Immature natural killer cell (primary cell): ENCODE measurements at regions not wholly inside any gene's neighbourhood (a gene's known extent, or its start where the extent isn't known, plus 50 kb on each side); places are given as distances from the start of the nearest gene placed in this dataset.
A peak's percentile ranks its signal among the peaks of the same experiment; 100 is the strongest.

Experiments
- DNase-seq, 3 donors: peaks; one replicate each; pipeline ENCODE4 v3.0.0; 2022; ENCODE audit warnings: mixed read lengths in 1 of 3
- H3K27ac Mint-ChIP-seq, 6 donors: one replicate each; pipeline ENCODE4 v1.8.0; 2020; ENCODE audit warnings: mixed read lengths in 6 of 6, mild to moderate bottlenecking in 5 of 6, inconsistent platforms in 4 of 6, moderate library complexity in 3 of 6
- H3K27me3 Mint-ChIP-seq, 3 donors: one replicate each; pipeline ENCODE4 v1.8.0; 2020 to 2021; ENCODE audit warnings: low read depth in 3 of 3, mild to moderate bottlenecking in 3 of 3, mixed read lengths in 3 of 3, moderate library complexity in 3 of 3, inconsistent platforms in 1 of 3
- H3K36me3 Mint-ChIP-seq, 3 donors: one replicate each; pipeline ENCODE4 v1.8.0; 2020; ENCODE audit warnings: mixed read lengths in 3 of 3, inconsistent platforms in 2 of 3, mild to moderate bottlenecking in 2 of 3
- H3K4me1 Mint-ChIP-seq, 2 donors: one replicate each; pipeline ENCODE4 v1.8.0; 2020; ENCODE audit warnings: inconsistent platforms in 2 of 2, mild to moderate bottlenecking in 2 of 2, mixed read lengths in 2 of 2, moderate library complexity in 1 of 2
- H3K4me3 Mint-ChIP-seq, 5 donors: one replicate each; pipeline ENCODE4 v1.8.0; 2020; ENCODE audit warnings: mild to moderate bottlenecking in 5 of 5, mixed read lengths in 5 of 5, inconsistent platforms in 3 of 5, moderate library complexity in 3 of 5
- H3K9me3 Mint-ChIP-seq, 6 donors: one replicate each; pipeline ENCODE4 v1.8.0; 2020; ENCODE audit warnings: mild to moderate bottlenecking in 6 of 6, mixed read lengths in 6 of 6, inconsistent platforms in 4 of 6, moderate library complexity in 3 of 6

GRCh38 chr12:90167518-90168208 lies 459.0 kb upstream of the ATP2B1 start:
- no peak overlapping the region for H3K27ac Mint-ChIP-seq
- H3K4me3 Mint-ChIP-seq, result no peak overlapping the region
- H3K4me1 Mint-ChIP-seq, result no peaks in the 10 kb centered on the region
- H3K9me3 Mint-ChIP-seq, result no peaks in the 10 kb centered on the region
- peaks cover 0 to 3% (median 0%) of the 10 kb centered on the region in 3 donors for H3K36me3 Mint-ChIP-seq
- no peak for DNase-seq
- H3K27me3 Mint-ChIP-seq, result no peaks in the 10 kb centered on the region

- Mint-ChIP-seq H3K4me1 (no peaks in the 10 kb centered on the region), H3K27me3 (no peaks in the 10 kb centered on the region)
These were observed 458.0 kb upstream of the ATP2B1 start for GRCh38 chr12:90166671-90167070.

GRCh38 chr12:90166012-90166411 lies 457.4 kb upstream of the ATP2B1 start:
- no peak overlapping the region for H3K4me3 Mint-ChIP-seq
- H3K27ac Mint-ChIP-seq, result no peak overlapping the region
- H3K4me1 Mint-ChIP-seq, result no peaks in the 10 kb centered on the region
- H3K36me3 Mint-ChIP-seq, result peaks cover 0 to 2% (median 0%) of the 10 kb centered on the region in 3 donors
- no peaks in the 10 kb centered on the region for H3K27me3 Mint-ChIP-seq
- DNase-seq, result no peak
- H3K9me3 Mint-ChIP-seq, result no peaks in the 10 kb centered on the region

More at GRCh38 chr12:90166671-90167070, 458.0 kb upstream of the ATP2B1 start:
- Mint-ChIP-seq H3K27ac (no peak overlapping the region), H3K9me3 (no peaks in the 10 kb centered on the region), H3K4me3 (no peak overlapping the region), H3K36me3 (peaks cover 0 to 3% (median 0%) of the 10 kb centered on the region in 3 donors)
- DNase-seq, result no peak

GRCh38 chr12:90163975-90164374 lies 455.3 kb upstream of the ATP2B1 start:
- no peaks in the 10 kb centered on the region for H3K36me3 Mint-ChIP-seq
- no peaks in the 10 kb centered on the region for H3K4me1 Mint-ChIP-seq
- no peak overlapping the region for H3K27ac Mint-ChIP-seq
- H3K4me3 Mint-ChIP-seq, result no peak overlapping the region
- H3K27me3 Mint-ChIP-seq, result peaks cover 0 to 4% (median 0%) of the 10 kb centered on the region in 3 donors
- no peaks in the 10 kb centered on the region for H3K9me3 Mint-ChIP-seq
- peak in 1 of 3 donors; percentile 2 for DNase-seq

GRCh38 chr12:90153827-90154226 lies 445.2 kb upstream of the ATP2B1 start:
- Mint-ChIP-seq H3K27ac (no peak overlapping the region), H3K9me3 (no peaks in the 10 kb centered on the region)

GRCh38 chr12:90152897-90153624 lies 444.4 kb upstream of the ATP2B1 start:
- Mint-ChIP-seq H3K4me1 (peaks cover 2 to 7% of the 10 kb centered on the region in 2 donors), H3K9me3 (no peaks in the 10 kb centered on the region), H3K27me3 (peaks cover 0 to 4% (median under 1%) of the 10 kb centered on the region in 3 donors), H3K4me3 (peak overlapping the region in 1 of 5 donors; percentile 33), H3K27ac (no peak overlapping the region), H3K36me3 (no peaks in the 10 kb centered on the region)
- no peak for DNase-seq

More at GRCh38 chr12:90153827-90154226, 445.2 kb upstream of the ATP2B1 start:
- H3K4me1 Mint-ChIP-seq, result peaks cover 2 to 7% of the 10 kb centered on the region in 2 donors
- peaks cover 0 to 4% (median 0%) of the 10 kb centered on the region in 3 donors for H3K27me3 Mint-ChIP-seq
- no peak overlapping the region for H3K4me3 Mint-ChIP-seq
- no peaks in the 10 kb centered on the region for H3K36me3 Mint-ChIP-seq
- no peak for DNase-seq

- no peaks in the 10 kb centered on the region for H3K36me3 Mint-ChIP-seq
- no peak overlapping the region for H3K27ac Mint-ChIP-seq
- no peaks in the 10 kb centered on the region for H3K9me3 Mint-ChIP-seq
- DNase-seq, result no peak
- peaks cover 0 to 6% (median 1%) of the 10 kb centered on the region in 3 donors for H3K27me3 Mint-ChIP-seq
- H3K4me1 Mint-ChIP-seq, result peaks cover 2 to 7% of the 10 kb centered on the region in 2 donors
- no peak overlapping the region for H3K4me3 Mint-ChIP-seq
These were observed 442.9 kb upstream of the ATP2B1 start for GRCh38 chr12:90151491-90152015.

- Mint-ChIP-seq H3K27ac (no peak overlapping the region), H3K9me3 (no peaks in the 10 kb centered on the region), H3K4me1 (peaks cover 2 to 7% of the 10 kb centered on the region in 2 donors), H3K4me3 (no peak overlapping the region), H3K27me3 (peaks cover 0 to 5% (median 1%) of the 10 kb centered on the region in 3 donors), H3K36me3 (no peaks in the 10 kb centered on the region)
- DNase-seq, result no peak
These were observed 440.8 kb upstream of the ATP2B1 start for GRCh38 chr12:90149453-90149852.

- DNase-seq, result no peak
- Mint-ChIP-seq H3K27ac (no peak overlapping the region), H3K36me3 (no peaks in the 10 kb centered on the region), H3K27me3 (peaks cover 0 to 4% (median 3%) of the 10 kb centered on the region in 3 donors), H3K9me3 (no peaks in the 10 kb centered on the region), H3K4me3 (no peak overlapping the region), H3K4me1 (no peaks in the 10 kb centered on the region)
These were observed 420.9 kb upstream of the ATP2B1 start for GRCh38 chr12:90129366-90130030.

- no peak overlapping the region for H3K4me3 Mint-ChIP-seq
- no peaks in the 10 kb centered on the region for H3K4me1 Mint-ChIP-seq
- H3K9me3 Mint-ChIP-seq, result no peaks in the 10 kb centered on the region
- no peak overlapping the region for H3K27ac Mint-ChIP-seq
- DNase-seq, result no peak
- no peaks in the 10 kb centered on the region for H3K36me3 Mint-ChIP-seq
- peaks cover 2 to 3% (median 3%) of the 10 kb centered on the region in 3 donors for H3K27me3 Mint-ChIP-seq
These were observed 419.9 kb upstream of the ATP2B1 start for GRCh38 chr12:90128526-90128925.

- no peak for DNase-seq
- H3K9me3 Mint-ChIP-seq, result peaks cover 0 to 6% (median 3%) of the 10 kb centered on the region in 6 donors
- no peak overlapping the region for H3K27ac Mint-ChIP-seq
- peaks cover 0 to 3% (median 0%) of the 10 kb centered on the region in 3 donors for H3K36me3 Mint-ChIP-seq
- no peaks in the 10 kb centered on the region for H3K4me1 Mint-ChIP-seq
- H3K27me3 Mint-ChIP-seq, result peaks cover 2 to 6% (median 3%) of the 10 kb centered on the region in 3 donors
- H3K4me3 Mint-ChIP-seq, result no peak overlapping the region
These were observed 417.5 kb upstream of the ATP2B1 start for GRCh38 chr12:90126125-90126524.

- Mint-ChIP-seq H3K27me3 (peaks cover 3 to 8% (median 4%) of the 10 kb centered on the region in 3 donors), H3K36me3 (peaks cover 0 to 12% (median 0%) of the 10 kb centered on the region in 3 donors), H3K4me1 (no peaks in the 10 kb centered on the region), H3K27ac (no peak overlapping the region), H3K9me3 (peaks cover 7 to 18% (median 12%) of the 10 kb centered on the region in 6 donors), H3K4me3 (no peak overlapping the region)
- no peak for DNase-seq
These were observed 416.3 kb upstream of the ATP2B1 start for GRCh38 chr12:90124914-90125313.

- DNase-seq, result no peak
- no peak overlapping the region for H3K27ac Mint-ChIP-seq
- no peaks in the 10 kb centered on the region for H3K4me1 Mint-ChIP-seq
- H3K4me3 Mint-ChIP-seq, result no peak overlapping the region
- H3K9me3 Mint-ChIP-seq, result peaks cover 7 to 24% (median 14%) of the 10 kb centered on the region in 6 donors
- H3K36me3 Mint-ChIP-seq, result peaks cover 0 to 12% (median 0%) of the 10 kb centered on the region in 3 donors
- H3K27me3 Mint-ChIP-seq, result peaks cover 3 to 10% (median 4%) of the 10 kb centered on the region in 3 donors
These were observed 415.7 kb upstream of the ATP2B1 start for GRCh38 chr12:90124289-90124688.
